ENCODE measurements at regions not wholly inside any gene's neighbourhood (a gene's known extent, or its start where the extent isn't known, plus 50 kb on each side); places are given as distances from the start of the nearest gene placed in this dataset.

DNA sequence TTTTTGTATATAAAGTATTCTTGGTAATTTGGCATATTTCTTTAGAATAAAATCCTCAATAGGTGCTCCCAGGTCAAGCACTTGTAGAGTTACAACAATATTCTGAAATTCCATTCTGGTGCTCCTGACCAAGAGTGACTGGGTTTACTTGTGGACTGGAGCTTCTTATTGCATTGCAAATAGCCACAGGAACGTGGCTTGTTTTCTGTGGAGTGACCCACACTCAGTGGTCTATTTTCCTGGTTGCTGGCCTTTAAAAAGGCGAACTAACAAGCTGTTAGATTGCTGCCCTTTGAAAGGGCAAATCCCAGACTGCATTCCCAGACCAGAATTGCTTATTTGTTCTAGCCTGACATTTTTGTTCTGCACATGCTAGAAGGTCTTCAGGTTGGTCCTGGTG lies 658.8 kb upstream of the GOT2 start:
- no peak overlapping the region for H3K4me3 Mint-ChIP-seq
- peaks cover 1% of the 10 kb centered on the region for H3K9me3 Mint-ChIP-seq
- no peaks in the 10 kb centered on the region for H3K36me3 Mint-ChIP-seq
- peaks cover 3% of the 10 kb centered on the region for H3K27me3 Mint-ChIP-seq
- DNase-seq = no peak
- no peak overlapping the region for H3K27ac Mint-ChIP-seq
- no peaks in the 10 kb centered on the region for H3K4me1 Mint-ChIP-seq

DNA sequence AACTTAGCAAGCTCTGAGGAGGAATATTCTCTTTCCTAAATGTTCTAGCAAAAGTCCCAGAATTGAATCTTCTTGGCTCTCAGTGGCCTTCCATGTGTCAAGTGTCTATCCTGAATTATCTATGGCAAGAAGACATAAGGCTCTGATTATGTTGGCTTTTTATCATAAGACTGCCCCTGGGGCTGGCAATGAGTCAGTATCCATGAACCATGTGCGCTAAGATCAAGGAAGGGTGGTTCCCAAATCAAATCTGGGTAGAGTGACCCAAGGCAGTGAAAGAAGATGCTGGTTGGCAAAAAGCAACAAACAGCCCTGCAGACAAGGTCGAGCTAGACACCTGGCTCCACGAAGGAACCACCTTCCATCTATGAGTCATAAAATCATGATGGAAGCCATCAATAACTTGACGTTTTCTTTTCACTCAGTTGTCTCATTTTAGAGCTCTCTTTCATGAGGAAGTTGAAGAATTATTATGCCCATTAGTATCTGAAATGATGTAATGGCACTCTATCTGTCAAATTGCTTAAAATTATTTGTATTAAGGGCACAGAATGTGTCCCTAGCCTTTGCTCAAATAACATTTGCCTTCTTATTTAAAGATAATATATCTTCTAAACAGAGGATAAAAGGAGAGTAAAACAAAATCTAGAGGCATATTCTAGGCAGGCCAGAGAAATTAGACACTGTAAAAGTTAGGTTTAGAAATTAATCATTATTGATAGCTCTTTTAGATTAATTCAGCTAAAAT lies 657.7 kb upstream of the GOT2 start:
- Mint-ChIP-seq H3K9me3 (peaks cover 1% of the 10 kb centered on the region), H3K36me3 (no peaks in the 10 kb centered on the region), H3K4me3 (no peak overlapping the region), H3K27me3 (peaks cover 3% of the 10 kb centered on the region), H3K27ac (no peak overlapping the region), H3K4me1 (no peaks in the 10 kb centered on the region)
- no peak for DNase-seq

DNA sequence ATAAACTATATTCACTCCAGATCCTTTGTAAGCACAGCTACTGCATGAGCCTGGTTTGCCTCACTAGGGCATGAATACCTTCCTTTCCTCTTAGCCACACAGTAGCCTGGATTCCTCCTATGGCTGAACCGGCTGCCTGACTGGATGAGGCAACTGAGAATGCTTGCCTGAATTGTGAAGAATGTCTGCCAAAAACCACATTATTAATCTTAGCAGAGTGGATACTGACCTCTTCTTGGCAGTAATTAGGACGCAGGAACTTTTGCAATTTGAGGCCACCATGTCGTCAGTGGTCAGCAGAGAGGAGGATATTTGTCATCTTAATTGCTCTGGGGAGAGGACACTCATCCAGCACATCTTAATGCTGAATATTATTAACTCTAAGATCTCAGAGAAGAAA lies 651.8 kb upstream of the GOT2 start:
- H3K27ac Mint-ChIP-seq = no peak overlapping the region

DNA sequence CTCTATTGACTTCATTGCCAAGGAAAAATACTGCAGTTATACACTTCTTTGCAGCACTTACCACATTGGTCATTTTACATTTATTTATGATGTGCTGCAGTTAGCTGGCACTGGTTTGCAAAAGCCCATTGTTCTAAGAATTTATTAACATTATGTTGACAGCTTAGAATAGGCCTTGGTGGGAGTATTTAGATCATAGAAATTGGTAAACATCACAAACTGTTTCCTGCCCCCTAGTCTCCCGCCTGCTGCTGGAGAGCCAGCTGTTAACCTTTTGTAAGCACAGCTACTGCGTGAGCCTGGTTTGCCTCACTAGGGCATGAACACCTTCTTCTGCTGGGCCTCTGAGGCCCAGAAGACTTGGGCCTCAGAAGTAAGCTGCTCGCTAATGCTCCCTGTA lies 651.4 kb upstream of the GOT2 start:
- no peak overlapping the region for H3K4me3 Mint-ChIP-seq
- H3K4me1 Mint-ChIP-seq = no peaks in the 10 kb centered on the region
- H3K9me3 Mint-ChIP-seq = peaks cover 1% of the 10 kb centered on the region
- H3K36me3 Mint-ChIP-seq = no peaks in the 10 kb centered on the region
- H3K27me3 Mint-ChIP-seq = no peaks in the 10 kb centered on the region
- no peak overlapping the region for H3K27ac Mint-ChIP-seq
- DNase-seq = no peak

More for the DNA sequence above, 651.8 kb upstream of the GOT2 start:
- no peak overlapping the region for H3K4me3 Mint-ChIP-seq
- no peak for DNase-seq
- H3K27me3 Mint-ChIP-seq = no peaks in the 10 kb centered on the region
- no peaks in the 10 kb centered on the region for H3K36me3 Mint-ChIP-seq
- peaks cover 1% of the 10 kb centered on the region for H3K9me3 Mint-ChIP-seq
- no peaks in the 10 kb centered on the region for H3K4me1 Mint-ChIP-seq

DNA sequence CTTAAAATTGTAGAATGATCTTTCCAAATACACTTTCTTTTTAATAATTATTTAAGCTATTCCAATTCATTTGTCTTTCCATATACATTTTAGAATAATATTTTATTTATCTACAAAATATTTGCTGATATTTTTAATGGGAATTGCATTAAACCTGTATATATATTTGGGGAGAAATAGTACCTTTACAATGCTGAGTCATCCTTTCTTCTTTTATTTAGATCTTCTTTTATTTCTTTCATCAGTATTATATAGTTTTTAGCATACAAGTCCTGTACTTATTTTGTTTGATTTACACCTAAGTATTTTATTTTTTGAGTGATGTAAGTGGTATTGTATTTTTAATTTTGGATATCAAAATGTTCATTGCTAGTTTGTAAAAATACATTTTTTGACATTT lies 639.5 kb upstream of the GOT2 start:
- no peak for DNase-seq
- Mint-ChIP-seq H3K9me3 (no peaks in the 10 kb centered on the region), H3K27ac (no peak overlapping the region), H3K4me1 (no peaks in the 10 kb centered on the region), H3K27me3 (peaks cover 16% of the 10 kb centered on the region), H3K4me3 (no peak overlapping the region), H3K36me3 (no peaks in the 10 kb centered on the region)

DNA sequence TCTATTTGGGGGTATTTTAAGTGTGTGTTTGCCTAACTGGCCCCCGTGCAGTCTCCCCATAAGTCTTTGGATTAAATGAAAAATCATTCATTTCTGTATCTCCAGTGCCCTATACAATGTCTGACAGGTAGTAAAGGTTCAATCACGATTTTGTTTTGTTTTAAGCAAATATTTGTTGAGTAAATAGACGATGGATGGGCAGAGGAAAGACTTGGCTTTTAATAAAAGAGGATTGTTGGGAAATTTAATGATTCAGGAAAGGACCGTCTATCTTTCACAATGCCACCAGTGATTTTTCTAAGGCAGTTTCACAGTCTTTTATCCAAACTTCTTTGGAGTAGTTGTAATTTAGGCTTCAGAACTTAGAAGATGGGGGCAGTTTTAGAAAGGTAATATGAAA lies 636.6 kb upstream of the GOT2 start:
- Mint-ChIP-seq H3K4me3 (no peak overlapping the region), H3K9me3 (no peaks in the 10 kb centered on the region), H3K27ac (no peak overlapping the region), H3K36me3 (no peaks in the 10 kb centered on the region), H3K4me1 (no peaks in the 10 kb centered on the region), H3K27me3 (peaks cover 8% of the 10 kb centered on the region)
- DNase-seq = no peak

DNA sequence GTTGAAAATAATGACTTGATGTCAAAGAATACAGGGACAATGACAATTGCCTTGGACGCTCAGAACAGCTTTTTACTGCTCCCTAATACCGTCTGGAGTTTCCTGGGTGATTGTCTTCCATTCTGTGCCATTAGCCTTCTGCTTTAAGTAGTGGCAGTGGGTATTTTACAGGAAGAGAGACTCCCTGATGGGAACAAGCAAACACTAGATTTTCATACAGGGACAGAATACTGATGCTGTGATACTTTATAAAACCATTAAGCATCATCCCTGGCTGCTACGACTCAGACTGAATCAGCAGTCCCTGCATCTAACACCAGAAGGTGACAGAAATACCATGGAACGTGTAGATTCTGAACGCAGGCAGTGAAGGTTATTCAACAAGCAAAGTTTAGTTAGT lies 635.4 kb upstream of the GOT2 start:
- DNase-seq = no peak
- H3K36me3 Mint-ChIP-seq = no peaks in the 10 kb centered on the region
- no peaks in the 10 kb centered on the region for H3K4me1 Mint-ChIP-seq
- no peak overlapping the region for H3K4me3 Mint-ChIP-seq
- no peaks in the 10 kb centered on the region for H3K27me3 Mint-ChIP-seq
- H3K27ac Mint-ChIP-seq = no peak overlapping the region
- H3K9me3 Mint-ChIP-seq = no peaks in the 10 kb centered on the region

DNA sequence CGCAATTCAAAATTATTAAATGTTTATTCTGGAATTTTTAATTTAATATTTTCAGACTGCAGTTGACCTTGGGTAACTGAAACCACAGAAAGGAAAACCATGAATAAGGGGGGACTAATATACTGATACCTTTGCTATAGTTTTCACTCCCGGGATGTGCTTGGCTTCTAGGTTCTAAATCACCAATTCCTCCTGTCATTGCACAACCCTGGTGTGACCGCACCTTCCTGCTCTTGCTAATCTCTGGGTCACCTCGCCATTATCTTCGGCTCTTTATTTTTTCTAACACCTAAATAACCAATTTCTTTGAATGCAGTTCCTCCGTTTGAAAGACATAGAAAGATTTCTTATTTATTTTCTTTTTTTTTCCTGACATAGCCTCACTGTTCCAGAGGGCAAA lies 634.5 kb upstream of the GOT2 start:
- Mint-ChIP-seq H3K36me3 (no peaks in the 10 kb centered on the region), H3K4me3 (no peak overlapping the region), H3K9me3 (no peaks in the 10 kb centered on the region), H3K27ac (no peak overlapping the region), H3K27me3 (no peaks in the 10 kb centered on the region), H3K4me1 (no peaks in the 10 kb centered on the region)
- DNase-seq = no peak

DNA sequence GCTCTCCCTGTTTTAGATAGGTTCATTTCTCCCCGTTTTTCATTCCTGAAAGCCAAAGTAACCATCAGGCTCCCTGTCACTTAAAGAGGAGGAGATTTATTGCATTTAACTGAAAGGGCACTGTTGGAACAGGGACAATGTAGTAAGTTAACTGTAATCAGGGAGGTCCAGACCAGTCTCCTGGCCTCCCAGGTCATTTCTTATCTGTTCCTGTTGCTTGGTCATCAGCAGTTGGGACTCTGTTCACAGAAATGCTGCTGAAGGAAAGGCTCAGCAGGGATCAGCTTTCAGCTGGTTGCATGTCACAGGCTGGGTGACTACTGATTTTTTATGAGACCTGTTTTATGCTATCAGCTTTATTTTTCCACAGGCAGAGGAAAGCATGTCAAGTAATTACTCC lies 622.6 kb upstream of the GOT2 start:
- no peak for DNase-seq
- Mint-ChIP-seq H3K27ac (no peak overlapping the region), H3K36me3 (no peaks in the 10 kb centered on the region), H3K9me3 (peaks cover 2% of the 10 kb centered on the region), H3K4me1 (no peaks in the 10 kb centered on the region), H3K4me3 (no peak overlapping the region), H3K27me3 (no peaks in the 10 kb centered on the region)

DNA sequence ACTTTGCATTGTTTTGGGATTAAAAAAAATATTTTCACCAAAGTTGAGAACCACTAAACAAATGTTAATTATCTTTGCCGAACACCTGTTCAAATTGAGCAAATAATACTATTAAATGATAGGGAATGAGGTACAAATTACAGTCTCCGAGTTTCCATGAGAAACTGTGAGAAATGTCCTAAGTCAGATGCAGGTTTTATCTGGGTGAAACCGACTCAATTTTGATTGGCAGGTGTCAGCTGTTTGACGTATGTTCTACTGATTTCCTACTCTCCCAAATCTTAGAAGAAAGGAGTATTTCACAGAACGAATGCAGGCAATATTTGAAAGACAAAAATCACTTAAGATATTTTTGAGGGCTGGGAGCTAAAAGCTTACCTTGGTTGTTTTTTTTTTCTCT lies 622.0 kb upstream of the GOT2 start:
- H3K9me3 Mint-ChIP-seq = peaks cover 2% of the 10 kb centered on the region
- H3K4me1 Mint-ChIP-seq = no peaks in the 10 kb centered on the region
- H3K36me3 Mint-ChIP-seq = no peaks in the 10 kb centered on the region
- no peaks in the 10 kb centered on the region for H3K27me3 Mint-ChIP-seq
- H3K27ac Mint-ChIP-seq = no peak overlapping the region
- DNase-seq = no peak
- H3K4me3 Mint-ChIP-seq = no peak overlapping the region

DNA sequence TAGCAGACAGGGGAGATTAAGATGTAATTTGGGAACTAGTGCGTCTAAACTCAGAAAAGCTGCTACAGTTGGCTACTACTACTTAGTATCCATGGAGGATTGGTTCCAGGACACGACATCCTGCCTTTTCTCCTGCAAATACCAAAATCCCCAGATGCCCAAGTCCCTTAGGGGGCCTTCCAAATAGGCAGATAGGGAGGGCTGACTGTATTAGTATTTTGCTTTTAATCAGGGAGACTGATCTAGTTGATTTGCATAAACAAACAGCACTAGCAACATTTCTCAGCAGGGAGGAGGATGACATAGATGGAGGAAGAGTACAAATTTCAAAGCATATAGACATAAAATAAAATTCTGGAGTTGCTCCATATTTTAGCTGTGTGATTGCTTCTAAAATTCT lies 621.6 kb upstream of the GOT2 start:
- no peaks in the 10 kb centered on the region for H3K36me3 Mint-ChIP-seq
- H3K4me3 Mint-ChIP-seq = no peak overlapping the region
- H3K27me3 Mint-ChIP-seq = no peaks in the 10 kb centered on the region
- H3K27ac Mint-ChIP-seq = no peak overlapping the region
- peaks cover 2% of the 10 kb centered on the region for H3K9me3 Mint-ChIP-seq
- DNase-seq = no peak
- no peaks in the 10 kb centered on the region for H3K4me1 Mint-ChIP-seq

DNA sequence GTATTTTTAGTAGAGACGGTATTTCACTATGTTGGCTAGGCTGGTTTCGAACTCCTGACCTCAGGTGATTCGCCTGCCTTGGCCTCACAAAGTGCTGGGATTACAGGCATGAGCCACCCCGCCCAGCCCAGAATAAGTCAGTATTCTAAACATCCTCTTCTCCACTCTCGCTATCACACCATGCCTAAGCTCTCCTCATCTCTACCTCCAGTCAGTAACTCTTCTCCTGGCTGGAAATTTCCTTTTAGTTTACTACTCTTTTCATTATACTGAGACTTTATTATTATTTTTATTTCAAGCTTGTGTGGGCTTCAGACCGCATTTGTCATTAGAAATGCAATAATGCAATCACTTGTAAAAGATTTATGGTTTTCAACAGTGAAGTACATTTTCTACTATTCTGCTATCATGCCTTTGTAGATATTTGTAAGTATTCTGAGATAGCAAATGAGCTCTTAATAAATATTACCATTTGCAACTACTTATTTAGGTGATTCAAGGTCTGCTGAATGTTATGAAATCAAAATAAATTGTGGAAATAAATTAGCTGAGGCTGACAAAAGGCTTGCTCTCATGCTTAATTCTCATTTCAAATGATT lies 617.3 kb upstream of the GOT2 start:
- Mint-ChIP-seq H3K9me3 (peaks cover 2% of the 10 kb centered on the region), H3K36me3 (no peaks in the 10 kb centered on the region), H3K4me1 (no peaks in the 10 kb centered on the region), H3K27me3 (no peaks in the 10 kb centered on the region), H3K4me3 (no peak overlapping the region), H3K27ac (no peak overlapping the region)
- no peak for DNase-seq

DNA sequence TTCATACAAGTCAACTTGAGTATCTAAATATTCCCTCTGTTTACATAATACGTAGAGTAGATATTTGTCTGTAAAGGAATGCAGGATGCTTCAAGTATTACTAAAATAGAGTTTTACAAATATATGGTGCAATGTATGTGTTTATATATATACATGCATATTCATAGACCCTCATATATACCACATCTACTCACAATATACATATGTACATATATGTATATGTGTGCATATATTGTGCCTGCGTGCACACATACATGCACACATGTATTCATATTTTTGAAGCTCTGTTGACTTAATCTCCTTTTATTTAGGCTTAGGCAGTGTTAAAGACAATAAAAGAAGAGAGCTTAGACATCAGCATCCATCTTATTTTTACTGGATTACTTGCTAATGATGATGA lies 616.6 kb upstream of the GOT2 start:
- H3K27ac Mint-ChIP-seq = no peak overlapping the region
- H3K4me3 Mint-ChIP-seq = no peak overlapping the region
- no peaks in the 10 kb centered on the region for H3K4me1 Mint-ChIP-seq
- no peaks in the 10 kb centered on the region for H3K27me3 Mint-ChIP-seq
- peaks cover 2% of the 10 kb centered on the region for H3K9me3 Mint-ChIP-seq
- H3K36me3 Mint-ChIP-seq = no peaks in the 10 kb centered on the region
- DNase-seq = no peak

DNA sequence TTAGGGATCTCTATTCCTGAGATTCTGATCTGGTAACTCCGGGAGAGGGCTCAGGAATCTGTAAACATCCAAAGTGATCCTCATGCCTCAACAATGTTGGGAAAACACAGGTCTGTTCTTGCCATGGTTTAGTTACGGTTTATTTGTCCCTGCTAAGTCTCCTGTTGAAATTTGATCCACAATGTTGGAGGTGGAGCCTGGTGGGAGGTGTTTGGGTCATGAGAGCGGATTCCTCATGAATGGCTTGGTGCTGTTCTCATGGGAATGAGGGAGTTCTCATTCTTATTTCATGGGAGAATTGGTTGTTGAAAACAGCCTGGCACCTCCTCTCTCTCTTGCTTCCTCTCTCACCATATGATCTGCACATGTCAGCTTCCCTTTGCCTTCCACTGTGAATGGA lies 608.6 kb upstream of the GOT2 start:
- DNase-seq = no peak
- Mint-ChIP-seq H3K4me3 (no peak overlapping the region), H3K36me3 (no peaks in the 10 kb centered on the region), H3K27me3 (peaks cover 8% of the 10 kb centered on the region), H3K9me3 (no peaks in the 10 kb centered on the region), H3K4me1 (no peaks in the 10 kb centered on the region), H3K27ac (no peak overlapping the region)

DNA sequence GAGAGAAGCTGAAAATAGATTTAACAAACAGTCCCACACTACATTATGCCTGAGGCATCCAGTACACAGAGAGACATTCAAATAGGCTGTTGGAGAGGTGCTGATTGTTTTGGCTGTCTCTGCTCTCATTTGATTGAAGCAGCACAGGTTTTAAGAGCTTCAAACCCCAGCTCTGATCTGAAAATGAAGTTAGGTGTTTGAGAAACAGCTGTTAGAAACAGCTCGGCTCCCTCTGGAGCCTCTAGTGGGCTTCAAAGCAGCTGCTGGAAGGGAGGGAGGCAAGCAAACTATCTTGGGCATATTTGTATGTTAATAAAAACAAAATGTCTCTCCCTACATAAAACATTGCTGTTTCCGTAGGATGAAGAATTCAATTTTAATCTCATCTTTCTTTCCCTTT lies 607.3 kb upstream of the GOT2 start:
- no peaks in the 10 kb centered on the region for H3K36me3 Mint-ChIP-seq
- no peaks in the 10 kb centered on the region for H3K4me1 Mint-ChIP-seq
- H3K27me3 Mint-ChIP-seq = peaks cover 11% of the 10 kb centered on the region
- H3K9me3 Mint-ChIP-seq = no peaks in the 10 kb centered on the region
- H3K4me3 Mint-ChIP-seq = no peak overlapping the region
- no peak for DNase-seq
- H3K27ac Mint-ChIP-seq = no peak overlapping the region

DNA sequence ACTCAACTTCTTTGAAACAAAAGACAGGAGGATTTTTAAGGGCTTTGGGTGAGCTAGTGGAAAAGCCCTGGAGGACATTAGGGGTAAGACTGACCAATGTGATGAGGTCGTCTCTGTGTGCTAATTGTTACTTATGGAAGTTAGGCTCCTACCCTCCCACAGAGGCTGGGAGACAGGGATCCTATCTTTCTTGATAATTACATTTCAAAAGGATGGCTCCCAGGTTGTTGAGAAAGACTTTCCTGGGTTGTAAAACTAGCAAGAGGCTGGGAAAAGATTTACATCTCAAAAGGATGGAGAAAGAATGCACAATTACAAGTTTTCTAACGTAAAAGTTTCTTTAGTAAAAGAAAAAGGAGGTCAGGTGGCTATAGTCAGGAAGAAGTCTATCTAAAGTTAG lies 605.8 kb upstream of the GOT2 start:
- Mint-ChIP-seq H3K4me3 (no peak overlapping the region), H3K4me1 (no peaks in the 10 kb centered on the region), H3K27me3 (peaks cover 9% of the 10 kb centered on the region), H3K9me3 (no peaks in the 10 kb centered on the region), H3K27ac (no peak overlapping the region), H3K36me3 (no peaks in the 10 kb centered on the region)
- no peak for DNase-seq

All from activated naive CD8-positive, alpha-beta T cell treated with anti-CD3 and anti-CD28 coated beads for 36 hours (primary cell).